ENCODE measurements at regions not wholly inside any gene's neighbourhood (a gene's known extent, or its start where the extent isn't known, plus 50 kb on each side); places are given as distances from the start of the nearest gene placed in this dataset.

GRCh38 chr4:60945641-60946040, 254.5 kb upstream of the ADGRL3 start:
- Histone ChIP-seq H2BK5ac (ENCODE audit: insufficient read length, low read length) (no peak overlapping the region), H2BK12ac (ENCODE audit: insufficient read length, low read depth, low read length) (no peak overlapping the region), H3K23me2 (ENCODE audit: insufficient read length, low read depth, low read length, poor library complexity, severe bottlenecking) (no peaks in the 10 kb centered on the region), H3K4me2 (ENCODE audit: insufficient read depth, insufficient read length, low read length) (no peak overlapping the region), H3K79me1 (ENCODE audit: insufficient read depth, low read depth, low read length, poor library complexity, severe bottlenecking) (no peaks in the 10 kb centered on the region), H2BK15ac (ENCODE audit: low read depth, low read length) (no peak overlapping the region), H3T11ph (ENCODE audit: low read length) (no peak overlapping the region), H2BK120ac (ENCODE audit: low read depth, low read length, poor library complexity, severe bottlenecking) (no peak overlapping the region), H3K56ac (ENCODE audit: insufficient read length, low read depth, low read length) (no peak overlapping the region), H4K91ac (ENCODE audit: insufficient read length, low read depth, low read length) (no peak overlapping the region), H4K20me1 (ENCODE audit: control insufficient read depth, insufficient read depth, insufficient read length) (no peaks in the 10 kb centered on the region), H4K5ac (ENCODE audit: insufficient read length, low read depth, low read length) (no peak overlapping the region), H3K27ac (ENCODE audit: insufficient read length, low read depth, low read length) (no peak overlapping the region), H2AK5ac (ENCODE audit: insufficient read length, low read length) (no peak overlapping the region), H3K9me3 (ENCODE audit: control insufficient read depth, low read depth, low read length) (no peaks in the 10 kb centered on the region), H3K9ac (ENCODE audit: extremely low read depth, insufficient read length, low read length) (no peak overlapping the region), H4K8ac (replicated peaks; ENCODE audit: insufficient read length, low read depth, low read length) (no peak overlapping the region), H3K4ac (ENCODE audit: low read depth, low read length) (no peak overlapping the region), H3K79me2 (ENCODE audit: insufficient read depth, low read length) (no peaks in the 10 kb centered on the region), H3K23ac (ENCODE audit: insufficient read length, low read depth, low read length) (no peak overlapping the region), H3K4me1 (ENCODE audit: insufficient read depth, low read length) (no peaks in the 10 kb centered on the region), H2AFZ (ENCODE audit: low read length) (no peak overlapping the region), H2BK20ac (ENCODE audit: low read depth, low read length, poor library complexity, severe bottlenecking) (no peak overlapping the region), H3K18ac (ENCODE audit: insufficient read length, low read depth, low read length) (no peak overlapping the region), H3K14ac (ENCODE audit: insufficient read depth, low read length) (no peak overlapping the region), H3K27me3 (ENCODE audit: insufficient read depth, low read length) (no peaks in the 10 kb centered on the region)
- Mint-ChIP-seq H3K4me3 (no peak overlapping the region), H3K27ac (no peak overlapping the region), H3K9me3 (peaks cover 0 to 2% of the 10 kb centered on the region in 2 experiments; a peak in 1 of 5 replicates), H3K36me3 (ENCODE audit: insufficient read depth in 1 of 3, low read depth in 3 of 3) (no peaks in the 10 kb centered on the region), H3K4me1 (peaks cover 0 to 5% of the 10 kb centered on the region in 2 experiments; a peak in 1 of 4 replicates), H3K27me3 (ENCODE audit: low read depth) (no peaks in the 10 kb centered on the region)
- no peak for TF ChIP-seq CTCF (conservative IDR thresholded peaks at IDR 0.05)
- no CpG with 5 or more reads among the region's 4 CpGs for WGBS (ENCODE audit: extremely low coverage, insufficient read length, low lambda C conversion rate)
- DNase-seq, result no peak

Data from H9 (cell line).